ENCODE measurements at regions not wholly inside any gene's neighbourhood (a gene's known extent, or its start where the extent isn't known, plus 50 kb on each side); places are given as distances from the start of the nearest gene placed in this dataset.

GRCh38 chr7:120168066-120168465 is 104.9 kb upstream of the KCND2 start:
- TF ChIP-seq CTCF (IDR thresholded peaks at IDR 0.05) = no peak
- no peak for TF ChIP-seq POLR2A (IDR thresholded peaks at IDR 0.05)

Data from vagina (tissue), 2 donors.